Hematopoietic multipotent progenitor cell treated with erythropoietin and hydrocortisone succinate and interleukin-3 and kit ligand, for 15 days (in vitro differentiated cells): ENCODE measurements at regions not wholly inside any gene's neighbourhood (a gene's known extent, or its start where the extent isn't known, plus 50 kb on each side); places are given as distances from the start of the nearest gene placed in this dataset.

ENCODE experiments used
- DNase-seq: peaks from one replicate; pipeline ENCODE4 v3.0.0-alpha.2; 2015; ENCODE audit warnings: low spot score

GRCh38 chr10:131425752-131426533 is 114.4 kb upstream of the TCERG1L start:
- DNase-seq, result no peak

- DNase-seq, result no peak
Measured at GRCh38 chr10:131426534-131426898, 115.0 kb upstream of the TCERG1L start.

GRCh38 chr10:131427281-131427680 is 115.8 kb upstream of the TCERG1L start:
- no peak for DNase-seq

- DNase-seq, result no peak
Measured at GRCh38 chr10:131427901-131428300, 116.4 kb upstream of the TCERG1L start.

- DNase-seq, result no peak
Measured at GRCh38 chr10:131429141-131429540, 117.6 kb upstream of the TCERG1L start.

- DNase-seq, result no peak
Measured at GRCh38 chr10:131429942-131430341, 118.4 kb upstream of the TCERG1L start.

- no peak for DNase-seq
Measured at GRCh38 chr10:131430716-131431412, 119.3 kb upstream of the TCERG1L start.

- no peak for DNase-seq
Measured at GRCh38 chr10:131431533-131431932, 120.0 kb upstream of the TCERG1L start.

GRCh38 chr10:131431978-131432690 is 120.6 kb upstream of the TCERG1L start:
- DNase-seq, result no peak

GRCh38 chr10:131433568-131433967 is 122.0 kb upstream of the TCERG1L start:
- no peak for DNase-seq

GRCh38 chr10:131435232-131435631 is 123.7 kb upstream of the TCERG1L start:
- DNase-seq, result no peak

GRCh38 chr10:131435760-131436457 is 124.4 kb upstream of the TCERG1L start:
- no peak for DNase-seq

- no peak for DNase-seq
Measured at GRCh38 chr10:131436458-131436857, 124.9 kb upstream of the TCERG1L start.

GRCh38 chr10:131437556-131438475 is 126.3 kb upstream of the TCERG1L start:
- DNase-seq, result no peak

GRCh38 chr10:131438665-131439064 is 127.1 kb upstream of the TCERG1L start:
- DNase-seq, result no peak

- no peak for DNase-seq
Measured at GRCh38 chr10:131439705-131440104, 128.2 kb upstream of the TCERG1L start.

- no peak for DNase-seq
Measured at GRCh38 chr10:131440405-131441360, 129.2 kb upstream of the TCERG1L start.

GRCh38 chr10:131442271-131442670 is 130.8 kb upstream of the TCERG1L start:
- DNase-seq, result no peak

- DNase-seq, result no peak
Measured at GRCh38 chr10:131444286-131444685, 132.8 kb upstream of the TCERG1L start.

GRCh38 chr10:131444862-131445461 is 133.4 kb upstream of the TCERG1L start:
- DNase-seq, result no peak
